Activated T-helper 1 cell treated with Interleukin-2 at 50 U/mL for 16 hours (primary cell): ENCODE measurements at regions not wholly inside any gene's neighbourhood (a gene's known extent, or its start where the extent isn't known, plus 50 kb on each side); places are given as distances from the start of the nearest gene placed in this dataset.
"Not testable (repeated sequence)": the region's sequence is repeated elsewhere in the genome, so short reads cannot be mapped to it uniquely, and the experiment has no call there.

Experiments
- DNase-seq: peaks from one replicate; pipeline ENCODE4 v3.0.0-alpha.2; 2020; ENCODE audit warnings: low read depth

DNA sequence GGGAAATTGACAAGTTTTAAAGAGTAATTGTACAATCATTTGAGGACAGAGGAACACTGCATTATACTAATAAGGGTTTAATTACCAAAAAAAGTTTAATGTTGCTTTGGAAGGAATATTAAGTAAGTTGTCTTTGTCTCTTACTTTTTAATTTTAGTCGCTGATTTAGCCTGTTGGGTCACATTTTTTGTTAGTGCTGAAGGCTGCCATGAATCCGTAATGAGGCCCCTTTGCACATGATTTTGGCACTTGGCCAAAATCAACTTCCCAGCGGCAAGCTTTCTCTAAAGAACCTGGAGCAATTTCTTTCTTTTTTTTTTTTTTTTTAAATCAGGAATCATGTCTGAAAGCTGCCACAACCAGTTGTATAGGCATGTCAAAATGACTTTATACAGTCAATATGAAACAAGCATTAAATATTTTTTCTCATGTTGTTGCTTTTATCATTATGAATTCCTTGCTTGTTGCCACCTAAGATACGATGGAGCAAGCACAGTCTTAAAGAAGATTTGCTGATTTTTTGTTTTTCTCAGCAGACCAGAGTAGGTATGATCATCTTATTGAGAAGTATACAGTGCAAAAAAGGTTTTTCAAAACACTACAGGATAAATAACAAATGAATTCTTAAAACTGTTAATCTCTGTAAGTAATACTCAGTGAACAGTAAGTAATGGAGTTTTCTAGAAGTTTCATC lies 690.4 kb downstream of the USP25 start:
- DNase-seq, result no peak

- no peak for DNase-seq
Observed at GRCh38 chr21:16421007-16421406, 691.2 kb downstream of the USP25 start.

GRCh38 chr21:16421965-16422364 lies 692.2 kb downstream of the USP25 start:
- DNase-seq, result no peak

DNA sequence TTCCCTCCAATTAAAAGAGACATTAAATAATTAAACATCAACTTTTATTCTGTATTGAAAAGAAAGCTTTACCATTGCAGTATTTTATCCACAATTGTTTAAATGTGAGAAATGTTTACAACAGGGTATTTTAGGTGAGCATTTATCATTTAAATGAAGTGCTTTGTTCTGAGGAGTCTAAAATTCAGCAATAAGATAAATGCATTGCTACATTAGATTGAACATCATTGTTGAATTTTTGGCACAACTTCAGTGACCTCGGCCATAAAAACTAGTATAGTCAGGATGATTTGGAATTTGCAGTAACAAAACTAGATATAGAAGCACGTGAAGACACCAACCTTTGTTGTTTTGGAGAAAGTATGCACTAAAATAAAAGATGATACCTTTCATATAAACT lies 692.9 kb downstream of the USP25 start:
- no peak for DNase-seq

DNA sequence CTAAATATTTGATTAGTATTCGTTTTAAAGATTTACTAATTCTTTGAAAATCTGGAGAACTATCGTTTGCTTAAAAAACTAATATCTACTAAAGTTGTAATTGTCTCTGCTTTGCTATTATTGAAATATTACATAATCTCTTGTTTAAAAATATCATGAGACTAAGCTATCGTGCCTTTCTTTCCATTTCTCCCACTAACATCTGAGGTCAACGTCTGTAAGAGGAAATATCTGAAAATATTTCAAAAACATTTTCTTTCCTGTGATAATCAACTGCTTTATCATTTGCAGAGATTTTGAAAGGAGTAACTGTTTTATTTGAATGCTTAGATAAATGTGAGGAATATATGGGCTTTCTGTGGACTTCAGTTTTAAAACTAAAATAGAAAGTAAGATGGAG lies 694.1 kb downstream of the USP25 start:
- DNase-seq, result no peak

DNA sequence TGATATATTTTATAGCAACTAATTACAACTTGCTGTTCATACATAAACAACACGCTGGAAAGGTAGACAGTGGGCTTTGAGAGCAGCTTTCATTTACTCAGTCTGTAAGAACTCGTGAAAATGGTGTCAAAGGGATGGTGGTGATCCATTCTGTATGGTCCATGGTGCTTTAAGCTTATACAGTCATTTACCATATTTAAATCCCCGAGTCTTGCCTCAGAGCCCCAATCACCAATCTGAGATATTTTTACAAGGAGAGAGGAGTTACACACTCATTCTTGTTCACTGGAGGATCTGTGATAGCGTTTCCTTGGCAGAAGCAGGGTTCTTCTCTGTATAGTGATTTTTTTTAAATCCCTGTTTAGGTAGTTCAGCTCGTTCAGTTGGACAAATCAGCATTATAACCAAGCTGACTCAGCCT lies 694.6 kb downstream of the USP25 start:
- DNase-seq, result no peak

- no peak for DNase-seq
Observed at GRCh38 chr21:16425376-16425775, 695.6 kb downstream of the USP25 start.

DNA sequence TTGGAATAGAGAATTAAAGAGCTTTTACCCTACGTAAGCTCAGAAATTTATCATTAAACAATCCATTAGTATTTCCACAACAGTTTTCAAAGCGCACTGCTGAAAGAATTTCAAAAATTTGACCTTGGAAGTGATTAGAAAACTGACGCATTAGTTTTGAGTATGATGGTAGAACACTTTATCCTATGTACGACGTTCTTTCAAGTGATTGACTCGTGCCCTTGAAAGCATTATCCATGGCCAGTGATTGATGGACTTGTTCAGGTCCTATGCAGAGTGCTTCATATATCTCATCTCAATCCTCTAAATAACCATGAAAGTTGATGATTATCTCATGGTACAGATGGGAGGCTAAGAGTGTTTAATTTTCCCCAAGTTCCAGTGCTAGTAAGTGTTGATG lies 697.2 kb downstream of the USP25 start:
- DNase-seq, result no peak

DNA sequence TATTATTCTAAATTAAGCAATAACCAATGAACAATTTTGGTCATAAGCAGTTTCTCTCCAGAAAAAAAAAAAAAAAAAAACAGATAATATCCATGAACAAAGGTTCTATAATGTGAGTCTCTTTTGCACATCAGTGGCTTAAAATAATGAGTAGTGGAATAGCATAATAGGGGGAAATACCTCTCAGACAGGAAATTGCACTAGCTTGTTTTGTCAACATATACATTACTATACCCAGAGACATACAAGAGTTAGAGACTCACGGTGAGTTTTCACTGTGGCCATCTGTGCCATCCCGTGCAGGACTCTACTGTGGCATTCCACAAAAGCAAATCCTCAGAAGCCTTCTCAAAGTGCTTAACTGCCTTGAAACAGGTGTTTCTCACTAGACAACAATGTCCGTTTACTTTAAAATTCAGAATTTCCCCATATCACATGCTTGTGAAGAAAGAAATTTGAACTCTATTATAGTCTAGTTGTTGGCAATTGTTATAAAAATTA lies 697.9 kb downstream of the USP25 start:
- DNase-seq, result no peak

DNA sequence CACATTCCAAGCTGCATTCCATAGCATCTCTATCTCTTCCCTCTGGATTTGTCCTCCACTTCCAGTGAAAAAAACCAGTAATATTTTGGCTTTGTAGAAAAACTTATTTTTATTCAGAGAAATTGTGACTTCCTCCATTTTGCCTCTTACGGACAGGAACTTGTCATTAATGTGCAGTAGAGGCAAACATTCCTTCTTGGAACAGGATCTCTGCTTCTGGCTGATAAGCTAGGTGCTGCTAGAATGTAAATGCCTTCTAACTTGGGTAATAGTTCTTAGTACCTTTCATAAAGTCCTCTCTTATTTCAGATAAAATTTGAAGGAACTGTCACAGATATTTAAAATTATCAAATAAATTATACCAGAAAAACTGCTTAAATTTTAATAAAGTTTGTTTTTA lies 707.8 kb downstream of the USP25 start:
- no peak for DNase-seq

GRCh38 chr21:16438761-16439160 lies 709.0 kb downstream of the USP25 start:
- no peak for DNase-seq

- no peak for DNase-seq
Observed at GRCh38 chr21:16441789-16442188, 712.0 kb downstream of the USP25 start.

- DNase-seq, result no peak
Observed at GRCh38 chr21:16454399-16454798, 724.6 kb downstream of the USP25 start.

- DNase-seq, result no peak
Observed at GRCh38 chr21:16455526-16455925, 725.7 kb downstream of the USP25 start.

DNA sequence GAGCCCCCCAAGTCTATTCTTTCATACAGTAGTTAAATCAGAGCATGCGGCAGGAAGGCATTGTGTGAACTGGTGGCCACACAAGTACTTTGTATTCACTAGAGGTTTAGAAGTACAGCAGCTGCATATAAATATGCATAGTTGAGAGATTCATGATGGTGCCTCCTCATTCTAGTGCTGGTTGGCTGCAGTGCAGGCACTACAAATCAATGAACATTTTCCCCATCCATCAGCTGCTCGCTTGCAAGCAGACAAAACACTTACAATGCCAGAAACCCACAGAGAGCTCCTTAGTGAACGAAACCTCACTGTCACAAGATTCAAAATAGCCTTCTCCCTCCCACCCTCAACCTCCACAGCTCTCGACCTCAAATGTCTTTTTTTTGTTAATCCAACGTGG lies 726.2 kb downstream of the USP25 start:
- DNase-seq, result no peak

- no peak for DNase-seq
Observed at GRCh38 chr21:16457498-16457897, 727.7 kb downstream of the USP25 start.

DNA sequence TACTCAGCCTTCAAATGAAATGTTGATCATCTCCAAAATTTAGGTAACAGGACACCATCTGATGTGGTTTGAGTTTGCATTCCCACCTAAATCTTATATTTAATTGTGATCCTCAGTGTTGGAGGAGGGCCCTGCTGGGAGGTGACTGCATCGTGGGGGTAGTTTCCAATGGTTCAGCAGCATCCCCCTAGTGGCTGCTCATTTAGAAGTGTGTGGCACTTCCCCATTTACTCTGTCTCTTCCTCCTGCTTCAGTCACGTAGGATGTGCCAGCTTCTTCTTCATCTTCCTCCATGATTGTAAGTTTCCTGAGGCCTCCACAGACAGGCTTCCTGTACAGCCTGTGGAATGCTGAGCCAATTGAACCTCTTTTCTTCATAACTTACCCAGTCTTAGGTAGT lies 731.2 kb downstream of the USP25 start:
- DNase-seq, result no peak

- not testable (repeated sequence) for DNase-seq
Observed at GRCh38 chr21:16464211-16464889, 734.6 kb downstream of the USP25 start.

DNA sequence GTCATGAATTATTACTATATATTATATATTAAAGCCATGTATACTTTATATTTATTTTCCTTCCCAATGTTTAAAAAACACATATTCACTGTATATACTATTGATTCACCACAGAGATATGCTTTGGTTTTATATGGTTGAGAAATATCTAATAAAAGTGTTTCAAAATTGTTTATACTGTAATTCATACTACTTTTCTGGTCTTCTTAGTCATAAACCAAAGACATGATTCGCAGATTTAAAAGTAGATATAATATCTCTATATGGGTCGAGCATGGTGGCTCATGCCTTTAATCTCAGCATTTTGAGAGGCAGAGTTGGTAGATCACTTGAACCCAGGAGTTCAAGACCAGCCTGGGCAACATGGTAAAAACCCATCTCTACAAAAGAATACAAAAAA lies 738.4 kb downstream of the USP25 start:
- DNase-seq, result no peak

- DNase-seq, result no peak
Observed at GRCh38 chr21:16473988-16474387, 744.2 kb downstream of the USP25 start.

- DNase-seq, result no peak
Observed at GRCh38 chr21:16476056-16476825, 746.5 kb downstream of the USP25 start.

DNA sequence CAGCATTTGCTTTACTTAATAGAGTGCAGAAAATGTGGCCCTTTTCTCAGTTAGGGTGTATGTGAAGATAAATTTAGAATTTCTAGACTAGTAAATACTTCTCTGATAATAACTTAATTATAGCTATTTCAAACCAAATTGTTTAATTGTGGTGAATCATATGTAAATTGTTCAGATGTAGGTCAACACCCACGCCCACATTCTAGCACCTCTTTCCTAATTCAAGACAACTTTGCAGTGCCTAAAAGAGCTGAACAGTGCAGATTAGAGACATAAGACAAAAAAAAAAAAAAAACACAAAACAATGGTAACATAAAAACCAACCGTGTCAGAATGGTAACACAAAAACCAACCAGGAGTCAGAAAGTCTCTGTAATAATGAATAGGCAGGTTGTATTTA lies 758.3 kb downstream of the USP25 start:
- no peak for DNase-seq

- no peak for DNase-seq
Observed at GRCh38 chr21:16492356-16492755, 762.6 kb downstream of the USP25 start.
